ENCODE measurements at regions not wholly inside any gene's neighbourhood (a gene's known extent, or its start where the extent isn't known, plus 50 kb on each side); places are given as distances from the start of the nearest gene placed in this dataset.
"Not testable (repeated sequence)": the region's sequence is repeated elsewhere in the genome, so short reads cannot be mapped to it uniquely, and the experiment has no call there.

- no peak overlapping the region for H3K4me3 ChIP-seq
- TF ChIP-seq Cebpa-rat (IDR thresholded peaks at IDR 0.05): no peak
- H3K36me3 ChIP-seq: no peaks in the 10 kb centered on the region
- no peaks in the 10 kb centered on the region for H3K27me3 ChIP-seq
- no peak overlapping the region for H3K9ac ChIP-seq
- H3K9me3 ChIP-seq: no peaks in the 10 kb centered on the region
- H4K20me1 ChIP-seq: no peaks in the 10 kb centered on the region
- H3K27ac ChIP-seq: no peak overlapping the region
- no peaks in the 10 kb centered on the region for H3K4me1 ChIP-seq
- no peak overlapping the region for H3K4me2 ChIP-seq
Measured at GRCh38 chr5:74446725-74447241, 193.7 kb downstream of the ENC1 start.

GRCh38 chr5:74442466-74442865, 198.1 kb downstream of the ENC1 start:
- no peaks in the 10 kb centered on the region for H4K20me1 ChIP-seq
- H3K4me1 ChIP-seq: no peaks in the 10 kb centered on the region
- no peaks in the 10 kb centered on the region for H3K36me3 ChIP-seq
- H3K27ac ChIP-seq: no peak overlapping the region
- H3K4me3 ChIP-seq: no peak overlapping the region
- H3K9ac ChIP-seq: no peak overlapping the region
- H3K27me3 ChIP-seq: no peaks in the 10 kb centered on the region
- H3K9me3 ChIP-seq: no peaks in the 10 kb centered on the region
- no peak for TF ChIP-seq Cebpa-rat (IDR thresholded peaks at IDR 0.05)
- no peak overlapping the region for H3K4me2 ChIP-seq

GRCh38 chr5:74441616-74442015, 198.9 kb downstream of the ENC1 start:
- Histone ChIP-seq H3K27ac (no peak overlapping the region), H4K20me1 (no peaks in the 10 kb centered on the region), H3K9ac (no peak overlapping the region), H3K4me1 (no peaks in the 10 kb centered on the region), H3K4me3 (no peak overlapping the region), H3K36me3 (no peaks in the 10 kb centered on the region), H3K27me3 (no peaks in the 10 kb centered on the region), H3K4me2 (no peak overlapping the region), H3K9me3 (peaks cover 2% of the 10 kb centered on the region)
- no peak for TF ChIP-seq Cebpa-rat (IDR thresholded peaks at IDR 0.05)

- Histone ChIP-seq H3K36me3 (no peaks in the 10 kb centered on the region), H4K20me1 (no peaks in the 10 kb centered on the region), H3K4me2 (no peak overlapping the region), H3K27ac (no peak overlapping the region), H3K9ac (no peak overlapping the region), H3K4me3 (no peak overlapping the region), H3K9me3 (peaks cover 4% of the 10 kb centered on the region), H3K4me1 (no peaks in the 10 kb centered on the region), H3K27me3 (no peaks in the 10 kb centered on the region)
- no peak for TF ChIP-seq Cebpa-rat (IDR thresholded peaks at IDR 0.05)
Measured at GRCh38 chr5:74440341-74440740, 200.2 kb downstream of the ENC1 start.

GRCh38 chr5:74437870-74438269, 202.7 kb downstream of the ENC1 start:
- H3K36me3 ChIP-seq, H3K27ac ChIP-seq, H3K4me2 ChIP-seq, H3K9me3 ChIP-seq, H3K4me3 ChIP-seq, H3K9ac ChIP-seq, H3K27me3 ChIP-seq, H4K20me1 ChIP-seq: not testable (repeated sequence)
- peaks cover 21% of the 10 kb centered on the region for H3K4me1 ChIP-seq

- peak; percentile 78 for TF ChIP-seq Cebpa-rat (IDR thresholded peaks at IDR 0.05)
Measured at GRCh38 chr5:74433896-74434829, 206.4 kb downstream of the ENC1 start.

GRCh38 chr5:74433255-74433895, 207.2 kb downstream of the ENC1 start:
- H3K9me3 ChIP-seq: peaks cover 27% of the 10 kb centered on the region
- no peak for TF ChIP-seq Cebpa-rat (IDR thresholded peaks at IDR 0.05)
- no peak overlapping the region for H3K9ac ChIP-seq
- peaks cover 25% of the 10 kb centered on the region for H3K4me1 ChIP-seq
- no peaks in the 10 kb centered on the region for H3K36me3 ChIP-seq
- H3K4me2 ChIP-seq: peak overlapping the region; percentile 85
- H3K4me3 ChIP-seq: 0 out of 2 replicates have a peak overlapping the region, but pooled peaks have one; percentile 14
- H3K27me3 ChIP-seq: no peaks in the 10 kb centered on the region
- no peaks in the 10 kb centered on the region for H4K20me1 ChIP-seq
- no peak overlapping the region; the same call in 1 of the 2 replicates for H3K27ac ChIP-seq

More at GRCh38 chr5:74433896-74434829, 206.4 kb downstream of the ENC1 start:
- Histone ChIP-seq H3K9ac (no peak overlapping the region), H3K27me3 (no peaks in the 10 kb centered on the region), H3K4me2 (peak overlapping the region; percentile 85), H3K27ac (no peak overlapping the region; the same call in 1 of the 2 replicates), H3K36me3 (no peaks in the 10 kb centered on the region), H3K4me3 (0 out of 2 replicates have a peak overlapping the region, but pooled peaks have one; percentile 14), H3K4me1 (peaks cover 25% of the 10 kb centered on the region), H4K20me1 (no peaks in the 10 kb centered on the region), H3K9me3 (peaks cover 26% of the 10 kb centered on the region)

GRCh38 chr5:74432721-74433120, 207.8 kb downstream of the ENC1 start:
- Histone ChIP-seq H3K27ac (no peak overlapping the region), H3K4me3 (no peak overlapping the region)

GRCh38 chr5:74432216-74432615, 208.3 kb downstream of the ENC1 start:
- H3K9me3 ChIP-seq: peaks cover 27% of the 10 kb centered on the region
- H3K27ac ChIP-seq: no peak overlapping the region
- TF ChIP-seq Cebpa-rat (IDR thresholded peaks at IDR 0.05): no peak
- H3K9ac ChIP-seq: no peak overlapping the region
- no peaks in the 10 kb centered on the region for H3K36me3 ChIP-seq
- H3K4me2 ChIP-seq: no peak overlapping the region
- H3K27me3 ChIP-seq: no peaks in the 10 kb centered on the region
- H3K4me3 ChIP-seq: no peak overlapping the region
- H3K4me1 ChIP-seq: peaks cover 25% of the 10 kb centered on the region
- H4K20me1 ChIP-seq: no peaks in the 10 kb centered on the region

More at GRCh38 chr5:74432721-74433120, 207.8 kb downstream of the ENC1 start:
- no peaks in the 10 kb centered on the region for H3K36me3 ChIP-seq
- H3K9me3 ChIP-seq: peaks cover 27% of the 10 kb centered on the region
- H3K27me3 ChIP-seq: no peaks in the 10 kb centered on the region
- peak overlapping the region; percentile 85 for H3K4me2 ChIP-seq
- no peak for TF ChIP-seq Cebpa-rat (IDR thresholded peaks at IDR 0.05)
- H4K20me1 ChIP-seq: no peaks in the 10 kb centered on the region
- peaks cover 25% of the 10 kb centered on the region for H3K4me1 ChIP-seq
- H3K9ac ChIP-seq: no peak overlapping the region

GRCh38 chr5:74431290-74431669, 209.2 kb downstream of the ENC1 start:
- Histone ChIP-seq H3K9me3 (peaks cover 23% of the 10 kb centered on the region), H3K4me1 (peaks cover 25% of the 10 kb centered on the region), H3K4me2 (no peak overlapping the region), H3K4me3 (no peak overlapping the region), H3K27me3 (no peaks in the 10 kb centered on the region), H3K9ac (no peak overlapping the region), H4K20me1 (no peaks in the 10 kb centered on the region), H3K36me3 (no peaks in the 10 kb centered on the region), H3K27ac (no peak overlapping the region)
- no peak for TF ChIP-seq Cebpa-rat (IDR thresholded peaks at IDR 0.05)
